ENCODE measurements at regions not wholly inside any gene's neighbourhood (a gene's known extent, or its start where the extent isn't known, plus 50 kb on each side); places are given as distances from the start of the nearest gene placed in this dataset.

- H3K4me1 ChIP-seq = no peaks in the 10 kb centered on the region
- 36% methylated on average over 4 of the region's 4 CpGs for WGBS (ENCODE audit: missing lambda C conversion rate)
- H3K27ac ChIP-seq = no peak overlapping the region
- TF ChIP-seq HOXA7 (CRISPR knock-in tag; IDR thresholded peaks at IDR 0.05) (no peak), NR3C1 (IDR thresholded peaks at IDR 0.05) (no peak), E2F6 (IDR thresholded peaks at IDR 0.05; ENCODE audit: borderline replicate concordance, low read depth) (no peak), NPAS2 (CRISPR knock-in tag; IDR thresholded peaks at IDR 0.05; ENCODE audit: borderline replicate concordance) (no peak), CHD4 (IDR thresholded peaks at IDR 0.05; ENCODE audit: borderline replicate concordance) (no peak), TP53 (CRISPR knock-in tag; IDR thresholded peaks at IDR 0.05) (no peak), FOXS1 (CRISPR knock-in tag; IDR thresholded peaks at IDR 0.05) (no peak), TFCP2L1 (CRISPR knock-in tag; IDR thresholded peaks at IDR 0.05) (no peak), MAX (IDR thresholded peaks at IDR 0.05) (no peak), CBX2 (IDR thresholded peaks at IDR 0.05; ENCODE audit: borderline replicate concordance, low read depth) (no peak), HDAC2 (IDR thresholded peaks at IDR 0.05) (no peak), EP300 (IDR thresholded peaks at IDR 0.05) (no peak), ZC3H11A (IDR thresholded peaks at IDR 0.05) (no peak), ELK1 (IDR thresholded peaks at IDR 0.05; ENCODE audit: low read depth, low read length) (no peak), PHF8 (IDR thresholded peaks at IDR 0.05; ENCODE audit: borderline replicate concordance, low read depth) (no peak), HEYL (CRISPR knock-in tag; IDR thresholded peaks at IDR 0.05) (no peak), KDM1A (IDR thresholded peaks at IDR 0.05; ENCODE audit: low read depth) (no peak), RARB (CRISPR knock-in tag; IDR thresholded peaks at IDR 0.05) (no peak), MAZ (IDR thresholded peaks at IDR 0.05; ENCODE audit: borderline replicate concordance, low read depth, low read length) (no peak)
- CTCF ChIA-PET = no interaction called here
- POLR2A ChIA-PET = no interaction called here
- DNase-seq (ENCODE audit: low read depth in 1 of 2, low spot score in 1 of 2) (no peak), ATAC-seq (no peak), FAIRE-seq (no peak)
- no peaks in the 10 kb centered on the region; the same call in 2 of the 3 replicates for H3K9me3 ChIP-seq
- H3K4me3 ChIP-seq = no peak overlapping the region
- no peak overlapping the region for H3K4me2 ChIP-seq
Measured at GRCh38 chr5:136674178-136674577, 308.8 kb upstream of the TRPC7 start.

GRCh38 chr5:136667789-136668188, 302.4 kb upstream of the TRPC7 start:
- no peak for TF ChIP-seq NR3C1 (IDR thresholded peaks at IDR 0.05)
- TF ChIP-seq FOSB (CRISPR knock-in tag; IDR thresholded peaks at IDR 0.05) = no peak
- TF ChIP-seq CHD2 (IDR thresholded peaks at IDR 0.05; ENCODE audit: low read length, partially characterized antibody) = no peak
- no peak for TF ChIP-seq BHLHE40 (IDR thresholded peaks at IDR 0.05; ENCODE audit: low read depth, low read length)
- no peak for TF ChIP-seq NPAS2 (CRISPR knock-in tag; IDR thresholded peaks at IDR 0.05; ENCODE audit: borderline replicate concordance)
- no peak for TF ChIP-seq MAX (IDR thresholded peaks at IDR 0.05)
- no peak for TF ChIP-seq MAFK (IDR thresholded peaks at IDR 0.05; ENCODE audit: partially characterized antibody)
- no peak for TF ChIP-seq POLR2A (IDR thresholded peaks at IDR 0.05; ENCODE audit: low read length)
- TF ChIP-seq EP300 (IDR thresholded peaks at IDR 0.05) = no peak
- TF ChIP-seq HOXB5 (CRISPR knock-in tag; IDR thresholded peaks at IDR 0.05) = no peak
- TF ChIP-seq CBX2 (IDR thresholded peaks at IDR 0.05; ENCODE audit: borderline replicate concordance, low read depth) = no peak
- ATAC-seq = no peak
- CTCF ChIA-PET = no interaction called here

More at GRCh38 chr5:136667789-136668188, 302.4 kb upstream of the TRPC7 start:
- POLR2A ChIA-PET = no interaction called here
- Histone ChIP-seq H3K4me2 (no peak overlapping the region), H3K4me1 (no peaks in the 10 kb centered on the region), H3K4me3 (no peak overlapping the region), H3K9me3 (no peaks in the 10 kb centered on the region), H3K27ac (no peak overlapping the region)
- FAIRE-seq = no peak
- no peak for DNase-seq (ENCODE audit: low read depth in 1 of 2, low spot score in 1 of 2)
- 50% methylated on average over 1 of the region's 2 CpGs for WGBS (ENCODE audit: missing lambda C conversion rate)

All from A549 (cell line).